ENCODE measurements at regions not wholly inside any gene's neighbourhood (a gene's known extent, or its start where the extent isn't known, plus 50 kb on each side); places are given as distances from the start of the nearest gene placed in this dataset.

- intact Hi-C loops (cut with DNase I) = no loop called here
- TF ChIP-seq CTCF (IDR thresholded peaks at IDR 0.05) = no peak
- H3K9ac ChIP-seq (ENCODE audit: low read depth in 2 of 2, low read length in 2 of 2) = no peak overlapping the region
These were observed 1280.6 kb upstream of the ACO1 start for GRCh38 chr9:31103836-31104235.

GRCh38 chr9:31104249-31104648 is 1280.2 kb upstream of the ACO1 start:
- intact Hi-C loops (cut with DNase I) = no loop called here
- no peaks in the 10 kb centered on the region for H3K9me3 ChIP-seq
- no peak for TF ChIP-seq CTCF (IDR thresholded peaks at IDR 0.05)
- no peaks in the 10 kb centered on the region for H3K4me1 ChIP-seq
- H3K27ac ChIP-seq = no peak overlapping the region
- no peak overlapping the region for H3K9ac ChIP-seq (ENCODE audit: low read depth in 2 of 2, low read length in 2 of 2)
- no peaks in the 10 kb centered on the region for H3K36me3 ChIP-seq
- no peak for DNase-seq
- H3K27me3 ChIP-seq = no peaks in the 10 kb centered on the region
- no peak overlapping the region for H3K4me3 ChIP-seq

More at GRCh38 chr9:31103836-31104235, 1280.6 kb upstream of the ACO1 start:
- Histone ChIP-seq H3K4me3 (no peak overlapping the region), H3K36me3 (no peaks in the 10 kb centered on the region), H3K27me3 (no peaks in the 10 kb centered on the region), H3K27ac (no peak overlapping the region), H3K4me1 (no peaks in the 10 kb centered on the region), H3K9me3 (no peaks in the 10 kb centered on the region)
- DNase-seq = no peak

GRCh38 chr9:31112491-31112890 is 1272.0 kb upstream of the ACO1 start:
- DNase-seq = no peak
- H3K4me3 ChIP-seq = no peak overlapping the region
- no peak for TF ChIP-seq CTCF (IDR thresholded peaks at IDR 0.05)
- H3K27ac ChIP-seq = no peak overlapping the region
- H3K4me1 ChIP-seq = no peaks in the 10 kb centered on the region
- no peaks in the 10 kb centered on the region for H3K36me3 ChIP-seq
- no peaks in the 10 kb centered on the region for H3K27me3 ChIP-seq
- intact Hi-C loops (cut with DNase I) = no loop called here
- H3K9ac ChIP-seq (ENCODE audit: low read depth in 2 of 2, low read length in 2 of 2) = no peak overlapping the region
- H3K9me3 ChIP-seq = no peaks in the 10 kb centered on the region

- H3K4me3 ChIP-seq = no peak overlapping the region
- intact Hi-C loops (cut with DNase I) = no loop called here
- no peak for DNase-seq
- H3K36me3 ChIP-seq = no peaks in the 10 kb centered on the region
- H3K4me1 ChIP-seq = no peaks in the 10 kb centered on the region
- no peaks in the 10 kb centered on the region for H3K27me3 ChIP-seq
- H3K9ac ChIP-seq (ENCODE audit: low read depth in 2 of 2, low read length in 2 of 2) = no peak overlapping the region
- no peaks in the 10 kb centered on the region for H3K9me3 ChIP-seq
- TF ChIP-seq CTCF (IDR thresholded peaks at IDR 0.05) = no peak
- H3K27ac ChIP-seq = no peak overlapping the region
These were observed 1270.1 kb upstream of the ACO1 start for GRCh38 chr9:31114346-31114745.

- no peak overlapping the region for H3K27ac ChIP-seq
- intact Hi-C loops (cut with DNase I) = no loop called here
- TF ChIP-seq CTCF (IDR thresholded peaks at IDR 0.05) = peak; percentile 38
- no peak overlapping the region for H3K9ac ChIP-seq (ENCODE audit: low read depth in 2 of 2, low read length in 2 of 2)
- H3K27me3 ChIP-seq = no peaks in the 10 kb centered on the region
- no peaks in the 10 kb centered on the region for H3K36me3 ChIP-seq
- H3K4me3 ChIP-seq = no peak overlapping the region
- H3K9me3 ChIP-seq = no peaks in the 10 kb centered on the region
- no peaks in the 10 kb centered on the region for H3K4me1 ChIP-seq
- no peak for DNase-seq
These were observed 1264.5 kb upstream of the ACO1 start for GRCh38 chr9:31119890-31120454.
